HK-2 (cell line): ENCODE measurements at regions not wholly inside any gene's neighbourhood (a gene's known extent, or its start where the extent isn't known, plus 50 kb on each side); places are given as distances from the start of the nearest gene placed in this dataset.
"Not testable (repeated sequence)": the region's sequence is repeated elsewhere in the genome, so short reads cannot be mapped to it uniquely, and the experiment has no call there.

Experiments
- DNase-seq: peaks from one replicate; pipeline ENCODE4 v3.0.0-alpha.2; 2018; ENCODE audit not compliant: unreplicated experiment

DNA sequence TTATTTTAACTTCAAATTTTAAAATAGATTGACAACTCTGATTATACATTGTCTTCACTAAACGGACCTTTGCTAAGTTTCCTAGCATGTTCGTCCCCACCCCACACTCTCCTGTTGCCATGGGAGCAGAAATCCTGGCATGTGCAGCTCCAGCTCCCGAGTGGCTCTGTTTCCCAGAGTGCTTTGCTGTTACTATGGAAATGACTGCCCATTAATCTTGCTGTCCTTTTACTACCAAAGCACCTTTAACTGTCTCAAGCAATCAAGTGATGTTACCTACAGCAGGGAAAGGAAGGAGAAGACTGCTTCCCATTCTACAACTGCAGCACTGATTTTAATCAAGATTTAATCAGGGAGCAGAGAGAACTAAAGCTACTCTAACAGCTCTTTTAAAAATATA is 212.0 kb upstream of the KIF2A start:
- DNase-seq = no peak

DNA sequence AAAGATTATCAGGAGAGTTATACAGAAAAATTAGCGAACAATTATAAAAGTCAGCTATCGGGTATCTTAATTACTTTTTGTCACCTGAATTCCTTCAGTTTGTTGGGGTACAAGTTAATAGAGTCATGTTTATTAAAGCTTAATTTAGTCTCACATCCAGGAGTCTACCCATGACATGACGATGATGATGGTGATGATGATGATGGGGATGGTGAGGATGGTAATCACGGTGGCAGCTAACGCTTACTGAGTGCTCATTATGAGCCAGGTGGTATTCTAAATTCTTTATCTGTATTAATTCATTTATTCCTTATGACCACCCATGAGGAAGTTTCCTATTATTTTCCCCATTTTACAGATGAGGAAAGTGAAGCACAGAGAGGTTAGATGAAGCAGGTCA is 208.6 kb upstream of the KIF2A start:
- DNase-seq = no peak

DNA sequence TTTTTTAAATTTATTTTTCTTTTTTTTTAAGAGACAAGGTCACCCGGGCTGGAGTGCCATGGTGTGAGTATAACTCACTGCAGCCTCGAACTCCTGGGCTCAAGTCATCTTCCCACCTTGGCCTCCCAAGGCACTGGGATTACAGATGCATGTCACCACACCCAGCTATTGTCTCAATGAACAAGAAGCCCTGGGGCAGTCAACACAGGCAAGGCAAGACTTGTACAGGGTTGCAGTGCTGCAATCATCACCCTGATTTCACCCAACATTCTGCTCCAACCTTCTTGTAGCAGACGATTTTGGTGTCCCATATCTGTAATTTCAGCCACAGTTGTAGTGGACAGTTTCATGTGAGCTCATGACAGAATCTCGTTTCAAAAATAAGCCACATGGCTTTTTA is 205.8 kb upstream of the KIF2A start:
- no peak for DNase-seq

DNA sequence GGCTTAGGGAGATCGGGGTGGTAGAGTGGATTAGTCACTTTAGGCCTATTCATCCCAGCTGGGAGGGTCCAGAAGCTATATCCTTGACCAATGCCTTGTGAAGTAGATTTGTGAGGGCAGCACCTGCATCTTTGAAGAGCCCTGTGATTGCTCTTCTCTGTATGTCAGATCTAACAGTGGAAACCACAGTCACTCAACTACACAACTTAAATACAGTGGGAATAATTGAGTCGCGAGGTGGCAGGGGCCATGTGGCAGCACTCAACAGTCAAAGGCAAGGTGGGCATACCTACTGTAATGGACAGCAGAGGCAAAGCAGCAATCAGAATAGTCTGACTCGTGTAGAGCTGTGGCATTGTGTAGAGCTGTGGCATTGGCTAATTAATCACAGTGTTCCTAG is 202.1 kb upstream of the KIF2A start:
- not testable (repeated sequence) for DNase-seq

DNA sequence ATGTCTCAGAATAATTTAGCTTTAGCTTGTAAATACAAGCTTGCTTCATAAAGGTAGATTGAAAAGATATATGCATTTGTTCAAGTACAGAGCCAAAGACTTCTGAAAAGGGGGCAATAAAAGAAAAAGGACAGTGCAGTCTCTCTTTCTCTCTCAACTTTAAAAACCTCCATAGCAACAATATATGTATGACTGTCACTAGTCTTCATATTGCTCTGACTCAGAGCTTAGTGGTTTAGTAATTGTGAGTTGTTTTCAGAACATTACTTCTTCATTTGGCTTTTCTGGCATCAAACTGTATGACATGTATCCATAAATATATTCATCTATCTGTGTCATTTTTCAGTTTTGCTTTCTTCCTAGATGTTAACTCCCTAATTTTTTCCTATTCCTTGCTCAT is 194.6 kb upstream of the KIF2A start:
- DNase-seq = no peak

DNA sequence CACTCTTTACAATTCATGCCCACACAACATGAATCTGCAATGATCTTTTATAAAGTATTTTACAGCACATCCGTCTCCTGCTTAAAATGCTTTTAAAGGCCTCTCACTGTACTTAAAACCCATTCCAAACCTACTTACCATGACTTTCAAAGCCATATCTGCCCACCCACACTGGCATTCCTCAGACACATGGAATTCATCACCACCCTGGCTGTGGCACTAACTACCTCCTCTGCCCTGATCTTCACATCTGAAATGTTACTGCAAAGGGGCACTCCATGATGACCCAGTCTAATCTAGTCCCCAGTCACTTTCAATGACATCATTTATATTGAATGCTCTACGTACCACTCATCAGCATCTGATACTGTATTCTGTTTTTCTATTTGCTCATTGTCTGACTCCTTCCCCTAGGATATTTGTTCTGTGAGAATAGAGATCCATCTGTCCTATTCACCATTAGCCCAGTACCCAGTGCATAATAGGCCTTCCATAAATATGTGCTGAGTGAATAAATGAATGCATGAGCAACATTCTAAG is 193.2 kb upstream of the KIF2A start:
- no peak for DNase-seq

DNA sequence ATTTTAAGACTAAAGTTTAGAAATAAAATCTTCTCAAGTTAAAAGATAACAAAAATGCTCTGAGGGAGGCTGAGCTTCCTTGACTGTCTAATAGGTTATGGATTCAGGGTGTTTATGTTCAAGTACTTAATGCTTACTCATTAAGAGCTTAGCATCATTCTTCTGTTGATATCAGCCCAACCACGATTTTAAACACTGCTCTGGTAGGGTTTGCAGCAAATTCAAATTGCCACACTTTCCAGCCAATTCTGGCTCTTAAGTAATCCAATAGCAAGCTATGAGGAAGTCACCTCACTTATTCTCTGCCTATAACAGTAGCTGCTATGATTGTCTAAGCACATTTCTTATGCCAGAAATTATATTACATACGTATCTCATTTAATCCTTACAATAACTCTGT is 191.0 kb upstream of the KIF2A start:
- no peak for DNase-seq

DNA sequence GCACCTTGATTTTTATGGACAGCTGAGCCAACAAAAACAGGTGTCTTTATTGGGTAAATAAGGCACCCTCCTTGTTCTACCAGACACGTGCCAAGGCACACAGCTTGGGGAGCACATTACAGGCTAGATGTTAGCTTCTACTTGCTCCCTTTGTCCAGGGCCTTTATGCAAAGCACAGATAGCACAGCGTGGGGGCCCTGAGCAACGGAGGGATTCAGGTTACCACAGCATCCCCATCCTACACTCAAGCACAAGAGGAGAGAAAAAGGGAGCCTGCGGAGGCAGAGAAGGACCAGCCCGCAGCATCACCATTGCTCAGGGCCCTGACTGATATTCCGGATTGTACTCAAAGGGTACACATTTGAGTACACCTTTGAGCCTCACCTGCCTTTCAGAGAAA is 181.7 kb upstream of the KIF2A start:
- no peak for DNase-seq

DNA sequence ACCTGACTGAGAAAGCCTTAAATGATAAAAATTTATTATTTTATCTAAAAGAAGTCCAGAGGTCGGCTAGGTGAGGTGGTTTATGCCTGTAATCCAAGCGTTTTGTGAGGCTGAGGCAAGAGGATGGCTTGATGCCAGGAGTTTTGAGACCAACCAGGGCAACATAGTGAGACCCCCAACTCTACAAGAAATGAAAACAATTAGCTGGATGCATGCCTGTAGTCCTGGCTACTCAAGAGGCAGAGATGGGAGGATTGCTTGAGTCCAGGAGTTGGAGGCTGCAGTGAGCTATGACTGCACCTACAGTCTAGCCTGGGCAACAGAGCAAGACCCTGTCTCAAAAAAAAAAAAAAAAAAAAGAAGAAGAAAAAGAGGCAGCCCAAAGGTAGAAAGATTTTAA is 179.9 kb upstream of the KIF2A start:
- no peak for DNase-seq

DNA sequence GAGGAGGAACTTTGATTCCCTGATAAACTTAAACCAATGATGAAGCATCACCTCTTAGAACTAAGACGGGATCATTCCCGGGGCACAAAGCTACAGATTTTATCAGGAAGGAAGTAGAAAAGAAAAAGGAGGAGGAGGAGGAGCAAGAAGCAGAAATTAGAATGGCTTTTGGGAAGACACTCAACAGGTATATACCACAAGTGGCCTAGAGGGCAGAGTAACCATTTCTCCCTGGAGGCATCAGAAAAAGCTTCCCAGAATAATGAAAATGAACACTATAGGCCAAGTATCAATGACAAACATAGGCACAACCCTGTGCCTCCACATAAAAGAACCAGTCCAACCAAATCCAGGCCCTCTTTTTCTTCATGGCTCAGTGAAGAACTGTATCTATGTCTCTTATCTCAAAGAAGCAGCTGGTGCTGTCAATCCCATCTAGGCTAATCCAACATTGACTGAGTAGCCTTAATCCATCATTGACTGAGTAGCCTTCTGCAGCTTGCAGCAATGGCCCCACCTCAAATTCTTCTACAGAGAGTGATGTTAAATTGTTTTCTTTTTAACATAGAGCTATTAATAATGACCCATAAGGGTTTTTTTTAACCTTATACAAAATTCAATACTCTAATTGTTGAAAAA is 178.8 kb upstream of the KIF2A start:
- DNase-seq = no peak

DNA sequence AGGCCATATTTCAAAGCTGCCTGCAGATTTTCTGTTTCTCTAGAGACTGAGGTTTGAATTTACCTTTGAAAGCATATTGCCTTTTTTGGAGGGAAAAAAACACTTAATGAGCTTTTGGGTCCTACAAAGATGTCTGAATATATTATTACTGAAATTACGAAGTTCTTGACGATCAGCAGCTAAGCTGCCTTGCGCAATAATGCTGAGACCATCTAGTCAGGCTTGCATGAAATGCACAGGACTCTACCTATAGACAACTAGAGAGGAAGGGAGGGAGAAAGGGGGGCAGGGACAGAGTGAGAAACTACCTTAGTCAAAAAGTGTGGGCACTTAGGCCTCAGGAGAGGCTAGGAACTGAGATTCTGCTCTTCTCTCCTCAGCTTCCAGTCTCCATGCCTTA is 175.9 kb upstream of the KIF2A start:
- no peak for DNase-seq

DNA sequence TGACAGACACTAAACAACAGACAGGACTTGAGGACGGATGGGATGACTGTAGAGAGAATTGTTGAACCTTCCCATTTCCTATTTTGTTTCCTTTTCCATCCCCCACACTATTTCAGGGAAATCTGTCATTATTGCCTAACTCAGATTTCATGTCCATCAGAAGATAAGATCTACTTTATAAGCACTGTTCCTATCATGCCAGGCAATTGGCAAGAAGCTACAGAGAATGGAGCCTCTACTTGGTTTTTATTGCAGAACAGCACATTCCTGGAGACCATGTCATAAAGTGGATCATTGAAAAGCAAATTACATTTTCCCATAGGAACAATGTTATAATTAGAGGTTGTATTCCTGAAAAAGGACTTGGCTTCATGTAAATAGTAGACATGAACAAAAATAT is 173.7 kb upstream of the KIF2A start:
- no peak for DNase-seq

DNA sequence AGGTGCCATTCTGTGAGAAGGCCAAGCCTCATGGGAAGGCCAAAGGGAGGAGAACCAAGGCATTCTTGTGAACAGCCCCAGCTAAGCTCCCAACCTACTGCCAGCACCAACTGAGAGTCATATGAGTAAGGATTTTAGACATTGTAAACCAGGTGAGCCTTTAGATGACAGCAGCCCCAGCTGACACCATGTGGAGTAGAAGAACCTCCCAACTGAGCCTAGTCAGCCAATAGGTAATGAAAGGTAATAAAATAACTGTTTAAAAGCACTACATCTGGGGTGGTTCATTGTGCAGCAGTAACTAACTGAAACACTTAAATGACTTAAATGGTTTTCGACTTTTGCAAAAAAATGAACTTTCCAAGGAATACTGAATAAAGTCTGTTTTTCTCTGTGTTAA is 172.6 kb upstream of the KIF2A start:
- no peak for DNase-seq

DNA sequence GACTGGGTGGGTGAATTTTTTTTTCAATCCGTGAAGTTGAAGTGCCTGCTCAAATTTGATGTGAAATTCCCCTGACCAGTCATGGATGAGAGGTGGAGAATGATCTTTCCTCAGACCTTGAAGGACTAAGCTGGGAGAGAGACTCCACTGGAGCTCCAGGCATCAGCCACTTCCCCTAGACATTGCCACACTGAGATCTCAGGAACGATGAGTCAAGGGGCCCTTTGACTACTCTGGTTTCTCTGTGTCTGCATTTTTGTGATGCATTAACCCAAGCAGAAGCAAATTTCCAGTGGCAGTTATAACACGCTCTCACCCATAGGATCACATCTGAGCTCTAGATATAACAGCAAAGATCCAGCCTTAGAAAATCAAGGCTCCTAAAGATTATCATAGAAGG is 171.2 kb upstream of the KIF2A start:
- DNase-seq = no peak

DNA sequence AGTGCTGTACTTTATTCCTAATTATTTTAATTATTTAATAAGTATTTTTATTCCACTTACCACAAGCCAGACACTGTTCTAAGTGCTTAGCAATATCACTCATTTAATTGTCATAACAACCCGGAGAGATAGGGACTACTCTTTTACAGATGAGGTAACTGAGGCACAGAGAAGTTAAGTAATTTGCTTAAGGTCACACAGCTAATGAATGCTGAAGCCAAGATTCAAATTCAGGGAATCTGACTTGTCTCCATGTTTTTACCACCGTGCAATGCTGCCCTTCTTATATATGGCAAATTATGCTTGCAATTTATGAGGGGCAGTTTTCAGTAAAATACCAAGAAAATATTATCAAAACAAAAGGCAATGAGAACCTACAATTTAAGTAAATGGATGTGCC is 168.4 kb upstream of the KIF2A start:
- DNase-seq = no peak

DNA sequence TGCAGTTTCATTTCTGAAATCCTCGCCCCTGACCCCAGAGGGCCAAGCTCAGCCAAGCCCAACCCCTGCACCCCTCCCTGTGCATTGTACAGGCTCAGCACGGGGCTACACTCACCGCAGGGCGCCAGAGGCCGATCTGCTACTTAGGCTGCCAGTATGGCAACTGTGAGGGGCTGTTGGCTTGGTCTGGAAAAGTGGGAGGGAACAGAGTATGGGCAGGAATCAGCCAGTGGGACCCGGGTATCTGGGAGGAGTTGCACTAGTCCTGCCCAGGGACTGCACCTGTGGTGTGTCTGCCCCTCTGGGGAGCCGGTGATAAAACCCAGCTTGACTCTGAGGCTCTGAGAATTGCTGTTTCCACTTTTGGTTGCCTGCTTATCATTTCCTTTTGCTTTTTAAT is 167.4 kb upstream of the KIF2A start:
- DNase-seq = no peak

DNA sequence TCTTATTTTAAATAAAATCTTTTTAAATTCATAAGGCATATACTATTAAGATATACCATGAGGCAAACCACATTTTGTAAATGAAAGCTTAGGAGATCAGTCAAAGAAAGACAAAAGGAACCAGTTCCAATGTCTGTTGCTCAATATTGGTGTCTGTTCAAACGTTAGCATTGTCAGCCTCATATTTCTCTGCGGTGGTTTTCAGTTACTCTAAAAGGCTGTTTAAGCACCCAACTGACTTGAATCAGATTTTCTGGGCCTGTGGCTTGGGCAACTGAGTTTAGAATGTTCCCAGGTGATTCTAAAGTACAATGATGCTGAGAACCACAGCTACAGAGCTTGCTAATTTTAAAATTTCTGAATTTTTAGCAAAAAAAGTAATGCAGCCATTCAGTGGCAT is 166.3 kb upstream of the KIF2A start:
- DNase-seq = no peak

DNA sequence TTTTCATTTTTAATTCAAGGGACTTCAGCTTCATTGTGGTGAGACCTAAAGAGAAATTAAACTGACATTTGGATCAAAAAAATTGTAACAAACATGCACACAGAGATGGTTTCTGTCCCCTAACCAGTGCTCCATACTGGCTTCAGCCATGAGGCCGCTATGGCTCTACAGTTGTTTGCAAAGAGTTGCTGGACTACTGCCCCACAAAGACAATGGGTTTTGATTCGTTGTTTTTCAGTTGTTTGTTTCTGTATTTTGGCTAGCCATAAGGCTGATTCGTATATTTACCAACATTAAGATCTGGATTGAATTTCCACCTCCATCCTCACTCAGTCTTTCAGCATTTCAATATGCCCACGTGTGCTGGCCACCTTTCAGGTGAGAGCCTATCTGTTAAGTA is 163.7 kb upstream of the KIF2A start:
- no peak for DNase-seq

DNA sequence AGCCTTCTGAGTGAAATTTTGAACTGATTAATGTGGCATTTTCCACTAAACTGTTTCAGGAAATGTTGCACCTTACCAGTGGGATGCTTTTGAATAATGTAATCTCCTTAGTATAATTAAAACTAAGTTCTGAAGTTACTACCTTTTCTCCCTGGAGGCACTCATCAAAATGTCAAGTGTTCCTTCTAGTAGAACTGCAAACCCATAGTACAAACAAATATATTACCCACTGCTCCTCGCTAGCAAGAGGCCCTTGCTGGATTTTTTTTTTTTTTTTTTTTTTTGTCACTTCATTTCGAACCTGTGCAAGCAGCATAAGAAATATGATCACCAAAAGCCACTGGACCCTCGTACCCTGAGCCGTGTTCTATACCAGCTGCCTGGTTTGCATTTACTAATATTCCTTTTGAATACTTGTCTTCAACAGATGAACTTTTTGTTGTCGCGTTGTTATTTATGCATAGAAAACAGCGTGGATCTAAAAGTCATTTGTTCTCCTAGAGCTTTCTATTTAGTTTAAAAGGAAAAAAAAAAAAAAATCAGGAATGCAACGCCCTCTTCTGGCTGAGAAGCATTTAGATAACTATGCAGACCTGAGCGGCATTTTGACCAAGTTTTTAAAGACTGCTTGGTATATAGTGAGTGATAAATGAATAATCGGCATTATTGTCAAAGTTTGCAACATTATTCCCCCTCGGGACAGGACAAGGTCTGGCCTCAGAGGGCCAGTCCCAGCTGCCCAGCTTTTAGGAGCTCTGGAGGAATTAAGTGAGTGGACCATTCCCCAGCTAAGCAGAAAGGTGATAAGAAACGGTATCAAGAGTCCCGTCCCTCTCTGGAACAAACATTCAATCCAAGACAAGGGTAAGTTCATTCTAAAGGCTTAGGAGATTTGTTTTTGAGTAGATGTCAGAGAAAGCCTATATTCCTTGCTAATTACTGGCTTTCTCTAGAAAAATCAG is 162.5 kb upstream of the KIF2A start:
- DNase-seq = no peak

DNA sequence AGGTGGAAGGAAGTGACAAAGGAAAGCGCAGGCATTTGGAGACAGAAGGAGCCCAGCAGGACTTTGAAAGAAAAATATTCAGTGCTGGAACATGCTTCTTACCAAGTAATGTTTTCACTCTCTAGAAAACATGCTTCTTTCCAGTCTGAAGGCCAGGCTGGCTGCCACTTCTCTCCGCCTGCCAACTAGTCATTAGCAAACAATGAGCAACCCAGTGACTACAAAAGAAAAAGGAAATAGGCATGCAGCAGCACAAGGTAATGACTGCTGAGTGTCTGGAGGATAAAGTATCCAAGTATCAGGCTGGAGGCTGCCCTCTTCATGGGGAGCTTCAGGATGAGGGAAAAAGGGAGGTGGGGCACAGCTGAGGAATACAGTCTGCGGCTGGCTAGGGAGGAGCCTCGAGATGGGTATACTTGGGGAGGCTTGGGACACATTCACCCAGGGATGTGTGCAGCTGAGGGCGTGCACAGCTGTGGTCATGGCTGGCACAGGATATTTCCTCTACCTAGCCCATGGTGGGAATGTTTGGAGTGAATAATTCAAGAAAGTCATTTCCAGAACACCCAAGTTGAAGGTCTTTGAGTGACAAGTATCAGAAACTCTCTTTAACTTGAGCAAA is 161.5 kb upstream of the KIF2A start:
- no peak for DNase-seq

DNA sequence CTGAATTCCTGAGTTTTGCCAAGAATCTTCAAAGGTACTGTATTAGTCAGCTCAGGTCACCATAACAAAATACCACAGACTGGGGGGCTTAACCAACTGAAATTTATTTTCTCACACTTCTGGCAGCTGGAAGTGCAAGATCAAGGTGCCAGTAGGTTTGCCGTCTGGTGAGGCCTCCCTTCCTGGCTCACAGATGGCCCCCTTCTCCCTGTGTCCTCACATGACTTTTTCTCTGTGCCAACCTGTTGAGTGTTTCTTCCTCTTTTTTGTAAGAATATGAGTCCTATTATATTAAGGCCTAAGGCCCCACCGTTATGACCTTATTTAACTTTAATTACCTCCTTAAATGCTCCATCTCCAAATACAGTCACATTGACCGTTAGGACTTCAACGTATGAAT is 156.1 kb upstream of the KIF2A start:
- DNase-seq = no peak

DNA sequence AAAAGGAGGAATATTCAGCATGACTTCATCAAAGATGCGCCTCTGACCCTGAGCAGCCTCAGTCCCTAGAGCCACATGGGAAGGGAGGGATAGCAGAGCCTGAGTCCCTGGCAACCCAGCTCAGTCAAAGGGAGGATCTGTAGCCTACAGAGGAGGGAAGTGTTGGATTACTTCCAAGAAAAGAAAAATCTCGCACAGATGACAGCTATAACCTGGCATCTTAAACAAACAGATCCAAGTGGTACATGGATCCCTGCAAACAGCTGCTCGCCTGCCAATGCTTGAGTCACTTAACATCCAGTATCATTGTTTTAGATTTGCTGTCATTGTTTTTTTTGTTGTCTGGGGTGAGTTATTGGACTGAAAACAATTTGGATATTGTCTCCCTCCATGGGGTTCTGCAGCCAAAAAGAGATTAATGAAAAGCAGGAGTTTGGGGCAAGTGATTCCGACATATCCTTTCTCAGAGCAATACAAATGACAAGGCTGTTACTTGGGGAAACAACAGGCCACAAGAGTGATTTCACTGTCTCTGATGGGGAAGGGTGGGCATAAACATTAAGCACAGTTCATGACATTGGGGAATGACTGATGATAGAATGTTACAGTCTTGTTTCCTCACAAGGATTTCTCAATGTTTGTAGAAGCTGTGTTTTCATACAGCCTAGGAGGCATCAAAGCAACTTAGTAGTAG is 153.5 kb upstream of the KIF2A start:
- no peak for DNase-seq
